HL-60 (cell line): ENCODE measurements at regions not wholly inside any gene's neighbourhood (a gene's known extent, or its start where the extent isn't known, plus 50 kb on each side); places are given as distances from the start of the nearest gene placed in this dataset.

ENCODE experiments used
- DNase-seq, 2 experiments: peaks; one replicate each; pipeline ENCODE4 v3.0.0-alpha.2; 2010 to 2020; ENCODE audit warnings: low read depth in 1 of 2, low spot score in 1 of 2
- H3K27ac ChIP-seq: fragments of 250-450 bp; sonication (Bioruptor Pico); replicated peaks from 2 replicates; pipeline ENCODE4 v1.5.1; 2020; ENCODE audit warnings: mild to moderate bottlenecking, moderate library complexity
- H3K27me3 ChIP-seq: fragments of 250-450 bp; sonication (Bioruptor Pico); 2 replicates; pipeline ENCODE4 v1.5.1; 2021; ENCODE audit warnings: mild to moderate bottlenecking, moderate library complexity; ENCODE audit not compliant: insufficient read depth, poor library complexity, severe bottlenecking
- H3K4me3 ChIP-seq: replicated peaks from 2 replicates; pipeline ENCODE4 v1.5.1; 2011; ENCODE audit warnings: mild to moderate bottlenecking, control low read depth, low read length; ENCODE audit not compliant: insufficient read depth
- CTCF ChIP-seq: IDR thresholded peaks from one replicate; pipeline ENCODE4 v1.5.1; 2011; ENCODE audit warnings: low read length, control low read depth, inconsistent platforms; ENCODE audit not compliant: insufficient read depth
- GABPA ChIP-seq: IDR thresholded peaks from 2 replicates; pipeline ENCODE4 v1.6.1; 2012; ENCODE audit warnings: low read depth
- POLR2AphosphoS5 ChIP-seq: IDR thresholded peaks from 2 replicates; pipeline ENCODE4 v1.6.1; 2012; ENCODE audit warnings: low read depth
- REST ChIP-seq: IDR thresholded peaks from 2 replicates; pipeline ENCODE4 v1.6.1; 2012; ENCODE audit warnings: low read depth; ENCODE audit not compliant: insufficient replicate concordance
- SPI1 ChIP-seq: IDR thresholded peaks from 2 replicates; pipeline ENCODE4 v1.6.1; 2012; ENCODE audit warnings: low read depth, mild to moderate bottlenecking, borderline replicate concordance

GRCh38 chr17:77314601-77315000 is 173.8 kb downstream of the SEC14L1 start:
- Histone ChIP-seq H3K27ac (no peak overlapping the region), H3K4me3 (no peak overlapping the region), H3K27me3 (no peaks in the 10 kb centered on the region)
- no peak for DNase-seq
- TF ChIP-seq GABPA (no peak), POLR2AphosphoS5 (no peak)

- DNase-seq = no peak
- Histone ChIP-seq H3K27ac (no peak overlapping the region), H3K27me3 (no peaks in the 10 kb centered on the region), H3K4me3 (no peak overlapping the region)
- TF ChIP-seq POLR2AphosphoS5 = no peak
- TF ChIP-seq CTCF = no peak
Observed at GRCh38 chr17:77315010-77315409, 174.2 kb downstream of the SEC14L1 start.

- TF ChIP-seq CTCF (no peak), SPI1 (no peak), POLR2AphosphoS5 (no peak), GABPA (no peak), REST (no peak)
- Histone ChIP-seq H3K27ac (no peak overlapping the region), H3K27me3 (no peaks in the 10 kb centered on the region), H3K4me3 (no peak overlapping the region)
- DNase-seq = no peak
Observed at GRCh38 chr17:77315551-77316190, 174.9 kb downstream of the SEC14L1 start.

- TF ChIP-seq POLR2AphosphoS5 (no peak), GABPA (no peak), REST (no peak), CTCF (no peak), SPI1 (no peak)
- no peak for DNase-seq
- no peaks in the 10 kb centered on the region for H3K27me3 ChIP-seq
- no peak overlapping the region for H3K4me3 ChIP-seq
- no peak overlapping the region for H3K27ac ChIP-seq
Observed at GRCh38 chr17:77316191-77316641, 175.4 kb downstream of the SEC14L1 start.
